PC-3 (cell line): ENCODE measurements at regions not wholly inside any gene's neighbourhood (a gene's known extent, or its start where the extent isn't known, plus 50 kb on each side); places are given as distances from the start of the nearest gene placed in this dataset.

Experiments
- ATAC-seq: fragments of 200-7000 bp; cut with Tn5 transposase; 2 replicates; pipeline ENCODE4 v1.9.1; 2020; ENCODE audit warnings: mild to moderate bottlenecking, moderate library complexity
- BruUV-seq: library from RNA; stranded (reverse); fragments of 400-500 nt; replicated peaks from 2 replicates; lab custom pipeline; 2021; lab: Mats Ljungman, UMichigan
- CTCF ChIA-PET: fragments of 300-600 bp; sonication (Branson Sonifier 250); formaldehyde crosslinking; loops from one replicate; lab custom pipeline; 2022; ENCODE audit warnings: antibody characterized with exemption; lab: Charles Lee
- POLR2A ChIA-PET: fragments of 300-600 bp; sonication (Branson Sonifier 250); formaldehyde crosslinking; loops from one replicate; lab custom pipeline; 2022; ENCODE audit warnings: antibody characterized with exemption; ENCODE audit not compliant: unreplicated experiment; lab: Charles Lee
- DNase-seq: peaks from one replicate; pipeline ENCODE4 v3.0.0-alpha.2; 2015
- H2AFZ ChIP-seq: fragments of 300-600 bp; sonication (generic); 2 replicates; pipeline ENCODE4 v1.6.0; 2016; ENCODE audit warnings: antibody characterized with exemption, low read length
- H3F3A ChIP-seq: fragments of 300-600 bp; sonication (generic); one replicate; pipeline ENCODE4 v1.6.0; 2017; ENCODE audit warnings: antibody characterized with exemption, low read length, control low read depth, mild to moderate bottlenecking; ENCODE audit not compliant: unreplicated experiment
- H3K27ac ChIP-seq: fragments of 300-600 bp; sonication (generic); 2 replicates; pipeline ENCODE4 v1.5.1; 2016; ENCODE audit warnings: mild to moderate bottlenecking, low read length
- H3K27me3 ChIP-seq: fragments of 300-600 bp; sonication (generic); 2 replicates; pipeline ENCODE4 v1.6.1; 2016; ENCODE audit warnings: low read length, mixed read lengths
- H3K36me3 ChIP-seq: fragments of 300-600 bp; sonication (generic); 2 replicates; pipeline ENCODE4 v1.6.1; 2016; ENCODE audit warnings: low read depth, mixed run types, low read length, mixed read lengths
- H3K4me1 ChIP-seq: fragments of 300-600 bp; sonication (generic); 2 replicates; pipeline ENCODE4 v1.5.1; 2016; ENCODE audit warnings: low read length; ENCODE audit not compliant: insufficient read depth
- H3K4me2 ChIP-seq: fragments of 300-600 bp; sonication (generic); 2 replicates; pipeline ENCODE4 v1.6.0; 2016; ENCODE audit warnings: low read length
- H3K4me3 ChIP-seq: fragments of 300-600 bp; sonication (generic); 2 replicates; pipeline ENCODE4 v1.5.1; 2016; ENCODE audit warnings: mild to moderate bottlenecking, low read length, mixed read lengths
- H3K79me2 ChIP-seq: fragments of 300-600 bp; sonication (generic); 2 replicates; pipeline ENCODE4 v1.6.1; 2017; ENCODE audit warnings: low read length, mixed read lengths
- H3K9ac ChIP-seq: fragments of 300-600 bp; sonication (generic); 2 replicates; pipeline ENCODE4 v1.6.0; 2016; ENCODE audit warnings: mild to moderate bottlenecking, low read length
- H3K9me2 ChIP-seq: fragments of 300-600 bp; sonication (generic); replicated peaks from 2 replicates; pipeline ENCODE4 v1.6.1; 2016; ENCODE audit warnings: mixed run types, low read length, mixed read lengths
- H3K9me3 ChIP-seq: fragments of 300-600 bp; sonication (generic); 2 replicates; pipeline ENCODE4 v1.6.1; 2016; ENCODE audit warnings: low read length, mixed read lengths
- H4K20me1 ChIP-seq: fragments of 300-600 bp; sonication (generic); 2 replicates; pipeline ENCODE4 v1.6.1; 2016; ENCODE audit warnings: low read length, mixed read lengths
- EZH2 ChIP-seq: fragments of 300-600 bp; sonication (generic); IDR thresholded peaks from one replicate; pipeline ENCODE4 v1.6.1; 2017; ENCODE audit warnings: antibody characterized with exemption, mild to moderate bottlenecking, low read length; ENCODE audit not compliant: unreplicated experiment
- EZH2phosphoT487 ChIP-seq: fragments of 300-600 bp; sonication (generic); IDR thresholded peaks from 2 replicates; pipeline ENCODE4 v1.6.1; 2018; ENCODE audit warnings: mild to moderate bottlenecking, antibody characterized with exemption, low read length, borderline replicate concordance
- intact Hi-C: fragments of 100-400 bp; cut with micrococcal nuclease; formaldehyde crosslinking; loops from 2 replicates; pipeline ENCODE4 v1.9.0; 2023
- TF ChIP-seq, protein P1 (sequence below): fragments of 300-600 bp; sonication (generic); conservative IDR thresholded peaks from 2 replicates; pipeline ENCODE4 v1.5.1; 2017; ENCODE audit warnings: antibody characterized with exemption, low read depth, mild to moderate bottlenecking, low read length

DNA sequence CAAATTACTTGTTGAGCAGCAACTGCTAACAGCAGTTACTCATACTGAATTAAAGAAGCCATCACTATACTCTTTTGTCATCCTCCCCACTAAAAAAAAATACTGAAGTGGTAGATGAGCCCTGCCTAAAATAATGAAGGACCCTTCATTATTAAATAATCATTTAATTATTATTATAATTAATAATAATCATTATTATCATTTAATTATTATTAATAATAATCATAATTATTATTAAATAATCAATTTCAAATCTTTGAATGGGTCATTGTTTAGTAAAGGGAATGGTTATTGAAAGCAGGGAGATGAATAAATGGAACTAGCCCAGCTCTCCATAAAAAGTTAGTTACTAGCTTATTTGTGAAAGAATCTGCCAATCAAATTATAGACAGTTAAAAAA, 396.4 kb downstream of the NFIB start:
- H3K4me2 ChIP-seq: no peak overlapping the region
- 0 out of 2 replicates have a peak, but pooled peaks cover 4% of the 10 kb centered on the region for H3K4me1 ChIP-seq
- ATAC-seq: no peak
- H3K9me2 ChIP-seq: no peaks in the 10 kb centered on the region
- H3K4me3 ChIP-seq: no peak overlapping the region
- no peaks in the 10 kb centered on the region for H3K36me3 ChIP-seq
- no peak overlapping the region for H3K9ac ChIP-seq
- BruUV-seq: no TSS peak
- POLR2A ChIA-PET: no interaction called here
- no peak overlapping the region for H3K27ac ChIP-seq
- TF ChIP-seq EZH2phosphoT487: no peak
- no peak for TF ChIP-seq EZH2
- TF ChIP-seq, protein P1, sequence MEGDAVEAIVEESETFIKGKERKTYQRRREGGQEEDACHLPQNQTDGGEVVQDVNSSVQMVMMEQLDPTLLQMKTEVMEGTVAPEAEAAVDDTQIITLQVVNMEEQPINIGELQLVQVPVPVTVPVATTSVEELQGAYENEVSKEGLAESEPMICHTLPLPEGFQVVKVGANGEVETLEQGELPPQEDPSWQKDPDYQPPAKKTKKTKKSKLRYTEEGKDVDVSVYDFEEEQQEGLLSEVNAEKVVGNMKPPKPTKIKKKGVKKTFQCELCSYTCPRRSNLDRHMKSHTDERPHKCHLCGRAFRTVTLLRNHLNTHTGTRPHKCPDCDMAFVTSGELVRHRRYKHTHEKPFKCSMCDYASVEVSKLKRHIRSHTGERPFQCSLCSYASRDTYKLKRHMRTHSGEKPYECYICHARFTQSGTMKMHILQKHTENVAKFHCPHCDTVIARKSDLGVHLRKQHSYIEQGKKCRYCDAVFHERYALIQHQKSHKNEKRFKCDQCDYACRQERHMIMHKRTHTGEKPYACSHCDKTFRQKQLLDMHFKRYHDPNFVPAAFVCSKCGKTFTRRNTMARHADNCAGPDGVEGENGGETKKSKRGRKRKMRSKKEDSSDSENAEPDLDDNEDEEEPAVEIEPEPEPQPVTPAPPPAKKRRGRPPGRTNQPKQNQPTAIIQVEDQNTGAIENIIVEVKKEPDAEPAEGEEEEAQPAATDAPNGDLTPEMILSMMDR: no peak
- no peaks in the 10 kb centered on the region for H4K20me1 ChIP-seq
- no peaks in the 10 kb centered on the region for H3F3A ChIP-seq
- H3K79me2 ChIP-seq: no peaks in the 10 kb centered on the region
- H3K9me3 ChIP-seq: no peaks in the 10 kb centered on the region
- no peaks in the 10 kb centered on the region for H3K27me3 ChIP-seq
- CTCF ChIA-PET: no interaction called here
- intact Hi-C loops: no loop called here
- H2AFZ ChIP-seq: no peak overlapping the region
- DNase-seq: no peak

DNA sequence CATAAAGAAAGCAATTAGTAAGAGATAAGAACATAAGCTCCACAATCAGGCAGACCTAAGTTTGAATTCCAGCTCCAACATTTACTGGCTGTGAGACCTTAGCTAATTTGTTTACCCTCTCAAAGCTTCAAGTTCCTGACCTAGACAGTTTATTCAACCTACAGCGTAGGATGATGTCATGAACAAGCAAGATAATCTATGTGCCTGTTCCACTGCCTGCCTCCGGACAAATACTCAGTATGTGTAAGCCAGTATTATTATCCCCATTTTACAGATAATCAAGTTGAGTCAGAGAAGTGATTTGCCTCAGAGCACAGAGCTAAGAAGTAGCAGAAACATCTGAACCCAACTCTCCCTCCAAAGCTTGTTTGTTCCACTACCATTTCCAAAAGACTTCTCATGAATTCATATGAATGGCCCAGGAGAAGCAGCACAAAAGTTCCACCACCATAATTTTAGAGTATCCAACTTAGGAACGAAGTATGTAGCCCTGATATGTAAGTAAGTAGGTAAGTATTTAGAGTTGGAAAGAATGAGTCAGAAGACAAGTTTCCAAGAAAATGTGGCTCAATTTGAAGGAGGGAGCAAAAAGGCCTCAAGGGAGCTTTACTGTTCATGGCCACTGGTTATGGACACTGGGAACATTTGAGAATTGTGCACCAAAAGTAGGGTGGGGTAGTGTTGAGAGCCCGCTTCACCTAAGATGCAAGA, 398.2 kb downstream of the NFIB start:
- no peaks in the 10 kb centered on the region for H3F3A ChIP-seq
- H3K27me3 ChIP-seq: no peaks in the 10 kb centered on the region
- intact Hi-C loops: no loop called here
- H3K4me1 ChIP-seq: 0 out of 2 replicates have a peak, but pooled peaks cover 4% of the 10 kb centered on the region
- TF ChIP-seq, protein P1: no peak
- TF ChIP-seq EZH2phosphoT487 (no peak), EZH2 (no peak)
- H3K36me3 ChIP-seq: no peaks in the 10 kb centered on the region
- no peak overlapping the region for H3K4me2 ChIP-seq
- ChIA-PET POLR2A (no interaction called here), CTCF (no interaction called here)
- no peak overlapping the region for H2AFZ ChIP-seq
- no peak overlapping the region for H3K9ac ChIP-seq
- H3K27ac ChIP-seq: no peak overlapping the region
- no peak for ATAC-seq
- no TSS peak for BruUV-seq
- DNase-seq: peak; percentile 15
- no peaks in the 10 kb centered on the region for H3K9me3 ChIP-seq
- H3K4me3 ChIP-seq: no peak overlapping the region
- no peaks in the 10 kb centered on the region for H3K9me2 ChIP-seq
- H3K79me2 ChIP-seq: no peaks in the 10 kb centered on the region
- H4K20me1 ChIP-seq: no peaks in the 10 kb centered on the region

DNA sequence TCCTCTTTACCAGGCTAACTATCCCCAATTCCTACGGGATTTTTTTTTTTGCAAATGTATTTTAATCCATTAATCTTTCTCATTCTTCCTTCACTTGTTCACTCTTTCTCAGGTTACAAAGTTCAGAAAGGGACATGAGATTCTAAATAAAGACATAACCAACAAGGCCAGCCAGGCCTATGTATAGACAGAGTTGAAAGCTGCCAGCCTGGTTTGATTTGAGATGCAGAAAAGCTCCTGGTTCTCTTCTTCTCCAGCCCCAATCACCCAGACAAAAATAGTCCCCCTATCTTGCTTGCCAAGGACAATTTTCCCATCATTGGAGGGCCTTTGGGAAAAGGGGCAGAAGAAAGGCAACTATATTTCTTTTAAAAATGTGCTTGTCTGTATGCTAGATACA, 398.8 kb downstream of the NFIB start:
- ATAC-seq: no peak
- POLR2A ChIA-PET: no interaction called here
- TF ChIP-seq EZH2 (no peak), EZH2phosphoT487 (no peak)
- TF ChIP-seq, protein P1: no peak
- no peak overlapping the region for H2AFZ ChIP-seq
- intact Hi-C loops: no loop called here
- H3K36me3 ChIP-seq: no peaks in the 10 kb centered on the region
- H3K4me3 ChIP-seq: no peak overlapping the region
- H3K9me2 ChIP-seq: no peaks in the 10 kb centered on the region
- H3K27me3 ChIP-seq: no peaks in the 10 kb centered on the region
- no peak overlapping the region for H3K4me2 ChIP-seq
- H3K27ac ChIP-seq: no peak overlapping the region
- no peak for DNase-seq
- CTCF ChIA-PET: no interaction called here
- no peaks in the 10 kb centered on the region for H3K9me3 ChIP-seq
- no peak overlapping the region for H3K9ac ChIP-seq
- no peaks in the 10 kb centered on the region for H3K79me2 ChIP-seq
- BruUV-seq: no TSS peak
- H4K20me1 ChIP-seq: no peaks in the 10 kb centered on the region
- no peaks in the 10 kb centered on the region for H3F3A ChIP-seq
- H3K4me1 ChIP-seq: 0 out of 2 replicates have a peak, but pooled peaks cover 4% of the 10 kb centered on the region
